ENCODE measurements at regions not wholly inside any gene's neighbourhood (a gene's known extent, or its start where the extent isn't known, plus 50 kb on each side); places are given as distances from the start of the nearest gene placed in this dataset.

- Histone ChIP-seq H3K9me3 (no peaks in the 10 kb centered on the region), H3K27ac (no peak overlapping the region), H3K27me3 (no peaks in the 10 kb centered on the region), H3K36me3 (no peaks in the 10 kb centered on the region), H3K4me1 (no peaks in the 10 kb centered on the region), H3K4me3 (no peak overlapping the region)
- in situ Hi-C loops (cut with MboI; ENCODE audit: low pct_ligation_motif_present in 1 of 4, low pct_unique_long_range_greater_than_20kb in 1 of 4, low sequenced_read_pairs in 3 of 4), result no loop called here
- no peak for DNase-seq
- no peak for TF ChIP-seq CTCF (IDR thresholded peaks at IDR 0.05)
- intact Hi-C loops (cut with DNase I; ENCODE audit: low total_unique reads), result loop anchor here (5.0 kb wide), 1 partner anchor 1667 kb away; no protein-coding TSS in a partner anchor
- WGBS, 2 donors (ENCODE audit: low coverage in 1 of 2), result 100% methylated on average over 1 of the region's 1 CpG; no CpG with 5 or more reads in 1 of the 2 donors
Measured at GRCh38 chr7:53794816-53795215, 747.4 kb upstream of the VSTM2A start.

GRCh38 chr7:53800746-53801145 is 741.4 kb upstream of the VSTM2A start:
- WGBS, 2 donors (ENCODE audit: low coverage in 1 of 2), result 82 to 87% methylated on average over 3 to 4 of the region's 4 CpGs
- intact Hi-C loops (cut with DNase I; ENCODE audit: low total_unique reads), result no loop called here
- Histone ChIP-seq H3K9me3 (peaks cover 0 to 4% of the 10 kb centered on the region in 2 donors), H3K27me3 (no peaks in the 10 kb centered on the region), H3K36me3 (no peaks in the 10 kb centered on the region), H3K4me1 (no peaks in the 10 kb centered on the region), H3K4me3 (no peak overlapping the region), H3K27ac (no peak overlapping the region)
- no peak for DNase-seq
- in situ Hi-C loops (cut with MboI; ENCODE audit: low pct_ligation_motif_present in 1 of 4, low pct_unique_long_range_greater_than_20kb in 1 of 4, low sequenced_read_pairs in 3 of 4), result no loop called here
- TF ChIP-seq POLR2AphosphoS5 (IDR thresholded peaks at IDR 0.05) (no peak), POLR2A (IDR thresholded peaks at IDR 0.05) (no peak), EP300 (IDR thresholded peaks at IDR 0.05; ENCODE audit: low read depth) (no peak), CTCF (IDR thresholded peaks at IDR 0.05) (no peak)

GRCh38 chr7:53806119-53806518 is 736.1 kb upstream of the VSTM2A start:
- no peak for TF ChIP-seq CTCF (IDR thresholded peaks at IDR 0.05)
- TF ChIP-seq EP300 (IDR thresholded peaks at IDR 0.05; ENCODE audit: low read depth), result no peak
- Histone ChIP-seq H3K4me1 (no peaks in the 10 kb centered on the region), H3K27me3 (no peaks in the 10 kb centered on the region), H3K36me3 (no peaks in the 10 kb centered on the region), H3K27ac (no peak overlapping the region), H3K4me3 (no peak overlapping the region), H3K9me3 (peaks cover 0 to 4% of the 10 kb centered on the region in 2 donors)
- no peak for DNase-seq
- in situ Hi-C loops (cut with MboI; ENCODE audit: low pct_ligation_motif_present in 1 of 4, low pct_unique_long_range_greater_than_20kb in 1 of 4, low sequenced_read_pairs in 3 of 4) (no loop called here), intact Hi-C loops (cut with DNase I; ENCODE audit: low total_unique reads) (no loop called here)

GRCh38 chr7:53811555-53812079 is 730.6 kb upstream of the VSTM2A start:
- TF ChIP-seq CTCF (IDR thresholded peaks at IDR 0.05) (no peak), POLR2A (IDR thresholded peaks at IDR 0.05) (no peak), EP300 (IDR thresholded peaks at IDR 0.05; ENCODE audit: low read depth) (no peak), POLR2AphosphoS5 (IDR thresholded peaks at IDR 0.05) (no peak)
- H3K4me3 ChIP-seq, result no peak overlapping the region
- DNase-seq, result no peak

More at GRCh38 chr7:53811555-53812079, 730.6 kb upstream of the VSTM2A start:
- H3K36me3 ChIP-seq, result no peaks in the 10 kb centered on the region
- H3K4me1 ChIP-seq, result no peaks in the 10 kb centered on the region
- no peaks in the 10 kb centered on the region for H3K9me3 ChIP-seq
- H3K27ac ChIP-seq, result no peak overlapping the region
- H3K27me3 ChIP-seq, result no peaks in the 10 kb centered on the region
- WGBS, 2 donors (ENCODE audit: low coverage in 1 of 2), result 94 to 100% methylated on average over 7 to 21 of the region's 22 CpGs
- intact Hi-C loops (cut with DNase I; ENCODE audit: low total_unique reads) (no loop called here), in situ Hi-C loops (cut with MboI; ENCODE audit: low pct_ligation_motif_present in 1 of 4, low pct_unique_long_range_greater_than_20kb in 1 of 4, low sequenced_read_pairs in 3 of 4) (no loop called here)
